Renal pelvis (tissue), 1 donor: ENCODE measurements at regions not wholly inside any gene's neighbourhood (a gene's known extent, or its start where the extent isn't known, plus 50 kb on each side); places are given as distances from the start of the nearest gene placed in this dataset.
"Not testable (repeated sequence)": the region's sequence is repeated elsewhere in the genome, so short reads cannot be mapped to it uniquely, and the experiment has no call there.

ENCODE experiments used
- DNase-seq: peaks from one replicate; pipeline ENCODE4 v3.0.0-alpha.2; 2013

- DNase-seq, result no peak
Measured at GRCh38 chr14:56996721-56997399, 186.6 kb upstream of the OTX2 start.

- no peak for DNase-seq
Measured at GRCh38 chr14:56995010-56995409, 184.7 kb upstream of the OTX2 start.

- no peak for DNase-seq
Measured at GRCh38 chr14:56992332-56992820, 182.1 kb upstream of the OTX2 start.

- DNase-seq, result not testable (repeated sequence)
Measured at GRCh38 chr14:56990991-56991627, 180.8 kb upstream of the OTX2 start.

GRCh38 chr14:56989359-56989758 is 179.1 kb upstream of the OTX2 start:
- DNase-seq, result no peak

- DNase-seq, result no peak
Measured at GRCh38 chr14:56979936-56980335, 169.7 kb upstream of the OTX2 start.

- DNase-seq, result no peak
Measured at GRCh38 chr14:56976211-56976610, 165.9 kb upstream of the OTX2 start.

- no peak for DNase-seq
Measured at GRCh38 chr14:56975521-56975920, 165.2 kb upstream of the OTX2 start.

- no peak for DNase-seq
Measured at GRCh38 chr14:56972948-56973347, 162.7 kb upstream of the OTX2 start.

- DNase-seq, result no peak
Measured at GRCh38 chr14:56964895-56965294, 154.6 kb upstream of the OTX2 start.

- DNase-seq, result no peak
Measured at GRCh38 chr14:56963381-56963780, 153.1 kb upstream of the OTX2 start.

- DNase-seq, result no peak
Measured at GRCh38 chr14:56962444-56963080, 152.3 kb upstream of the OTX2 start.

GRCh38 chr14:56959869-56960268 is 149.6 kb upstream of the OTX2 start:
- no peak for DNase-seq

- no peak for DNase-seq
Measured at GRCh38 chr14:56959121-56959520, 148.8 kb upstream of the OTX2 start.

GRCh38 chr14:56956182-56956581 is 145.9 kb upstream of the OTX2 start:
- DNase-seq, result no peak

GRCh38 chr14:56955745-56956144 is 145.5 kb upstream of the OTX2 start:
- no peak for DNase-seq

- DNase-seq, result peak; percentile 1
Measured at GRCh38 chr14:56953884-56954283, 143.6 kb upstream of the OTX2 start.

GRCh38 chr14:56952766-56953473 is 142.6 kb upstream of the OTX2 start:
- peak; percentile 1 for DNase-seq

- peak; percentile 12 for DNase-seq
Measured at GRCh38 chr14:56949828-56950227, 139.5 kb upstream of the OTX2 start.

GRCh38 chr14:56945291-56945690 is 135.0 kb upstream of the OTX2 start:
- DNase-seq, result no peak

- no peak for DNase-seq
Measured at GRCh38 chr14:56944397-56944796, 134.1 kb upstream of the OTX2 start.

- DNase-seq, result no peak
Measured at GRCh38 chr14:56933446-56933845, 123.2 kb upstream of the OTX2 start.
